Smooth muscle cell (in vitro differentiated cells): ENCODE measurements at regions not wholly inside any gene's neighbourhood (a gene's known extent, or its start where the extent isn't known, plus 50 kb on each side); places are given as distances from the start of the nearest gene placed in this dataset.

ENCODE experiments used
- DNase-seq: peaks from one replicate; lab custom pipeline; 2025; ENCODE audit not compliant: unreplicated experiment; lab: John Stamatoyannopoulos, UW
- H2AFZ ChIP-seq: fragments of 200-600 bp; sonication (generic); 2 replicates; pipeline ENCODE4 v1.6.0; 2016; ENCODE audit warnings: antibody characterized with exemption, low read depth, mild to moderate bottlenecking
- H3F3A ChIP-seq: fragments of 200-600 bp; sonication (generic); 2 replicates; pipeline ENCODE4 v1.6.0; 2017; ENCODE audit warnings: antibody characterized with exemption, low read depth
- H3K27ac ChIP-seq: fragments of 200-600 bp; sonication (generic); 2 replicates; pipeline ENCODE4 v1.5.1; 2016; ENCODE audit warnings: low read depth, mild to moderate bottlenecking
- H3K27me3 ChIP-seq: fragments of 200-600 bp; sonication (generic); 2 replicates; pipeline ENCODE4 v1.6.1; 2016; ENCODE audit warnings: low read depth, mild to moderate bottlenecking
- H3K36me3 ChIP-seq: fragments of 200-600 bp; sonication (generic); 2 replicates; pipeline ENCODE4 v1.5.1; 2016; ENCODE audit warnings: low read depth
- H3K4me1 ChIP-seq: fragments of 200-600 bp; sonication (generic); 2 replicates; pipeline ENCODE4 v1.5.1; 2016; ENCODE audit warnings: low read depth
- H3K4me2 ChIP-seq: fragments of 200-600 bp; sonication (generic); 2 replicates; pipeline ENCODE4 v1.6.0; 2016; ENCODE audit warnings: mild to moderate bottlenecking
- H3K4me3 ChIP-seq: fragments of 200-600 bp; sonication (generic); 2 replicates; pipeline ENCODE4 v1.5.1; 2016; ENCODE audit warnings: mild to moderate bottlenecking
- H3K79me2 ChIP-seq: fragments of 200-600 bp; sonication (generic); 2 replicates; pipeline ENCODE4 v1.6.0; 2016; ENCODE audit warnings: low read depth, mild to moderate bottlenecking
- H3K9ac ChIP-seq: fragments of 200-600 bp; sonication (generic); 2 replicates; pipeline ENCODE4 v1.6.0; 2016; ENCODE audit warnings: low read depth
- H3K9me3 ChIP-seq: fragments of 200-600 bp; sonication (generic); replicated peaks from 2 replicates; pipeline ENCODE4 v1.5.1; 2016; ENCODE audit warnings: low read depth
- H4K20me1 ChIP-seq: fragments of 200-600 bp; sonication (generic); 2 replicates; pipeline ENCODE4 v1.6.0; 2016; ENCODE audit warnings: low read depth
- WGBS: methylation state at CpG from one replicate; pipeline ENCODE4 v1.1.7; 2016; ENCODE audit warnings: low lambda C conversion rate; 5-methylcytosine and 5-hydroxymethylcytosine counted together
- TF ChIP-seq, protein P1 (sequence below): fragments of 200-600 bp; sonication (generic); IDR thresholded peaks from 2 replicates; pipeline ENCODE4 v1.5.1; 2017; ENCODE audit warnings: borderline replicate concordance, mild to moderate bottlenecking, antibody characterized with exemption; ENCODE audit not compliant: insufficient read depth, poor library complexity, severe bottlenecking

DNA sequence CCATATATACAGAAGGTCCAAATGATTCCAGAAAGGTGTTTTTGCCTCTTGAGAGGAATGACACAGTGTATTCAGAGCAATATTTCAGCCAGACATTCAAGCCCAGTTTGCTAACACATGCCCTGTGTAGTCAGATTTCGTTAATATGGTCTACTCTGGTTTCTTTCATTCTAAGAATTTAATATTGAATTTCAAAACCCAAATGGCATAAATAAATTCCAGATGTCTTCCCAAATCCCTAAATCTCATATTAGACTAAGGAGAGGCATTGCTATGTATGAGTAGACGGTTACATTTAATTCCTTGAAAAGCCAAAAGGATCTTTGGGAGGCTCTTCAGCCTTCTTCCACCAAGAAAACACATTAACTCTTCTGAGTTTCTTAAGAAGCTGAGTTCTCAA, 66.3 kb upstream of the C1QTNF7 start:
- H3K4me3 ChIP-seq = no peak overlapping the region
- TF ChIP-seq, protein P1, sequence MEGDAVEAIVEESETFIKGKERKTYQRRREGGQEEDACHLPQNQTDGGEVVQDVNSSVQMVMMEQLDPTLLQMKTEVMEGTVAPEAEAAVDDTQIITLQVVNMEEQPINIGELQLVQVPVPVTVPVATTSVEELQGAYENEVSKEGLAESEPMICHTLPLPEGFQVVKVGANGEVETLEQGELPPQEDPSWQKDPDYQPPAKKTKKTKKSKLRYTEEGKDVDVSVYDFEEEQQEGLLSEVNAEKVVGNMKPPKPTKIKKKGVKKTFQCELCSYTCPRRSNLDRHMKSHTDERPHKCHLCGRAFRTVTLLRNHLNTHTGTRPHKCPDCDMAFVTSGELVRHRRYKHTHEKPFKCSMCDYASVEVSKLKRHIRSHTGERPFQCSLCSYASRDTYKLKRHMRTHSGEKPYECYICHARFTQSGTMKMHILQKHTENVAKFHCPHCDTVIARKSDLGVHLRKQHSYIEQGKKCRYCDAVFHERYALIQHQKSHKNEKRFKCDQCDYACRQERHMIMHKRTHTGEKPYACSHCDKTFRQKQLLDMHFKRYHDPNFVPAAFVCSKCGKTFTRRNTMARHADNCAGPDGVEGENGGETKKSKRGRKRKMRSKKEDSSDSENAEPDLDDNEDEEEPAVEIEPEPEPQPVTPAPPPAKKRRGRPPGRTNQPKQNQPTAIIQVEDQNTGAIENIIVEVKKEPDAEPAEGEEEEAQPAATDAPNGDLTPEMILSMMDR = no peak
- WGBS = 49% methylated on average over 2 of the region's 2 CpGs
- peaks cover 1% of the 10 kb centered on the region for H3K4me1 ChIP-seq
- no peaks in the 10 kb centered on the region for H3K9me3 ChIP-seq
- H3K27ac ChIP-seq = no peak overlapping the region
- DNase-seq = no peak
- no peaks in the 10 kb centered on the region for H3K27me3 ChIP-seq
- H3K4me2 ChIP-seq = no peak overlapping the region
- H4K20me1 ChIP-seq = no peaks in the 10 kb centered on the region
- no peaks in the 10 kb centered on the region for H3K36me3 ChIP-seq
- no peak overlapping the region for H2AFZ ChIP-seq
- H3K79me2 ChIP-seq = no peaks in the 10 kb centered on the region
- H3K9ac ChIP-seq = no peak overlapping the region
- H3F3A ChIP-seq = no peaks in the 10 kb centered on the region

DNA sequence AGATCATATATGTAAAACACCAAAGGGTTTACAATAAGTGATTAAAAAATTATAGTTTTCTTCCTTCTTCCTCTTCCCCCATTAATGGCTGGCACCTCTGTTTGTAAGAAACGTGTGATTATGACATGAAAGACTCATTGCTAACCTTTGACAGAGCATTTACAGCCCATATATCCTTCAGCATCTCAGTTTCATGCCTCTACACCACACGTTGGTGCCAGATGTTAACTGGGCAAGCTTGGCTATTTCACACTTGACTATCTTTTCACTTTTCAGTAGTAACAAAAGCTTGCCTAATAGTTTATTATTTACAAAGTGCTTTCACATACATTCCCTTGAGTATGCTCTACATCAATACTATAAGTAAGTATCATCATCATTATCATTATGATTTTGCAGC, 65.3 kb upstream of the C1QTNF7 start:
- no peaks in the 10 kb centered on the region for H3K27me3 ChIP-seq
- WGBS = 54% methylated on average over 2 of the region's 2 CpGs
- no peaks in the 10 kb centered on the region for H3K9me3 ChIP-seq
- no peaks in the 10 kb centered on the region for H3K79me2 ChIP-seq
- TF ChIP-seq, protein P1 = no peak
- H3K27ac ChIP-seq = no peak overlapping the region
- no peaks in the 10 kb centered on the region for H3F3A ChIP-seq
- H3K4me2 ChIP-seq = no peak overlapping the region
- H3K4me1 ChIP-seq = peaks cover 4% of the 10 kb centered on the region
- DNase-seq = no peak
- no peak overlapping the region for H2AFZ ChIP-seq
- H3K4me3 ChIP-seq = no peak overlapping the region
- H4K20me1 ChIP-seq = no peaks in the 10 kb centered on the region
- H3K36me3 ChIP-seq = no peaks in the 10 kb centered on the region
- no peak overlapping the region for H3K9ac ChIP-seq

DNA sequence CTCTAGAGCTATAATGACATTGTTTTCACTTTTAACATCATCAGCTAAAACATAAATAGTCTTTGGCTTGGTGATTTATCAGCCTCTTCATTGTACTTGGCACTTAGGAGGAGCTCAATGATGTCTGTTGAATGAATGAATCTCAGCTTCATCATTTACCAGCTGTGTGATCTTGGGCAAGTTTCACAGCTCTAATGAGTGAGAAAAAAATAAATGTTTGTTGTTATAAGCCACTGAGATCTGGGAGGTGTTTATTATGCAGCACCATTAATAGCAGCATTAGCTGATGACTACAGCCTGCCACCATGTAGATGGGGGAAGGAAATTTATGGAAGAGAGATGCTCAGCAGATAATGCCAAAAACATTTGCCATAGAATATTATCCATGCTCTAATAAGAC, 63.6 kb upstream of the C1QTNF7 start:
- Histone ChIP-seq H3K9ac (no peak overlapping the region), H2AFZ (no peak overlapping the region), H3F3A (no peaks in the 10 kb centered on the region), H3K4me1 (peaks cover 4% of the 10 kb centered on the region), H3K27me3 (no peaks in the 10 kb centered on the region), H3K36me3 (no peaks in the 10 kb centered on the region), H3K9me3 (no peaks in the 10 kb centered on the region), H3K4me3 (no peak overlapping the region), H4K20me1 (no peaks in the 10 kb centered on the region), H3K27ac (no peak overlapping the region), H3K4me2 (no peak overlapping the region), H3K79me2 (no peaks in the 10 kb centered on the region)
- TF ChIP-seq, protein P1 = no peak
- no peak for DNase-seq

DNA sequence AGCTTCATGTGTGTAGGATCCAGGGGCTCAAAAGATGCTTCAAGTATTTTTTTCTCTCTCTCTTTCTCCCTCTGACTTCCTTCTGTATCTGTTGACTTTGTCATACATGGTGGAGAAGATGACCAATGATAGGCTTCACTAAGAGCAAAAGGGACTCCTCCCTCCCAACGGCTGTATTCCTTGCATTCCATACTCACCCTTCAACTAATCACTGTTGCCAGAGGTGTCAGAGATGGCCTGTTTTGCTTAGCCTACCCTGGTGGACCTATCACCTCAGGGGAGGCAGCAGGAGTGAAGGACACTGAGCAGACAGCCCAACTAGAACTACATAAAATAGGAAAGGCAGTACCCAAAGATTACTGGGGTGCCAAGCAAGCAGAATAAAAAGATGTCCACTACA, 62.2 kb upstream of the C1QTNF7 start:
- H3K4me3 ChIP-seq = no peak overlapping the region
- H3K27ac ChIP-seq = no peak overlapping the region
- H3K9ac ChIP-seq = no peak overlapping the region
- no peaks in the 10 kb centered on the region for H3F3A ChIP-seq
- H3K9me3 ChIP-seq = no peaks in the 10 kb centered on the region
- DNase-seq = no peak
- H3K79me2 ChIP-seq = no peaks in the 10 kb centered on the region
- peaks cover 4% of the 10 kb centered on the region for H3K4me1 ChIP-seq
- WGBS = 35% methylated on average over 1 of the region's 1 CpG
- no peaks in the 10 kb centered on the region for H3K36me3 ChIP-seq
- TF ChIP-seq, protein P1 = no peak
- no peaks in the 10 kb centered on the region for H3K27me3 ChIP-seq
- H4K20me1 ChIP-seq = no peaks in the 10 kb centered on the region
- no peak overlapping the region for H2AFZ ChIP-seq
- H3K4me2 ChIP-seq = peak overlapping the region; percentile 29
